IMR-90 (cell line): ENCODE measurements at regions not wholly inside any gene's neighbourhood (a gene's known extent, or its start where the extent isn't known, plus 50 kb on each side); places are given as distances from the start of the nearest gene placed in this dataset.
"Not testable (repeated sequence)": the region's sequence is repeated elsewhere in the genome, so short reads cannot be mapped to it uniquely, and the experiment has no call there.

Source experiments
- ATAC-seq: fragments of 200-7000 bp; cut with Tn5 transposase; 2 replicates; pipeline ENCODE4 v1.9.1; 2020; ENCODE audit warnings: low read depth, mild to moderate bottlenecking, moderate library complexity
- BruUV-seq: library from RNA; stranded (reverse); fragments of 400-500 nt; replicated peaks from 2 replicates; lab custom pipeline; 2021; lab: Mats Ljungman, UMichigan
- CTCF ChIA-PET: fragments of 300-600 bp; formaldehyde crosslinking; extraction: SDS; loops from one replicate; lab custom pipeline; 2021; ENCODE audit warnings: antibody characterized with exemption; lab: Yijun Ruan, JAX
- POLR2A ChIA-PET: fragments of 300-600 bp; sonication (Branson Sonifier 250); formaldehyde crosslinking; loops from one replicate; lab custom pipeline; 2022; ENCODE audit warnings: antibody characterized with exemption; ENCODE audit not compliant: unreplicated experiment; lab: Charles Lee
- DNase-seq: peaks from one replicate; pipeline ENCODE4 v3.0.0; 2013
- H2AFZ ChIP-seq: replicated peaks from 2 replicates; pipeline ENCODE3; 2013; ENCODE audit warnings: low read length, mild to moderate bottlenecking; ENCODE audit not compliant: poor library complexity
- H2AK5ac ChIP-seq: 2 replicates; pipeline ENCODE4 v1.6.1; 2013; ENCODE audit warnings: low read depth, low read length, inconsistent platforms
- H2AK9ac ChIP-seq: replicated peaks from 2 replicates; pipeline ENCODE3; 2013; ENCODE audit warnings: mild to moderate bottlenecking, low read depth, low read length, moderate library complexity; ENCODE audit not compliant: poor library complexity
- H2BK120ac ChIP-seq: 2 replicates; pipeline ENCODE4 v1.6.1; 2013; ENCODE audit warnings: low read depth, low read length, inconsistent platforms
- H2BK15ac ChIP-seq: 3 replicates; pipeline ENCODE4 v1.6.1; 2013; ENCODE audit warnings: low read depth, low read length, inconsistent platforms
- H2BK20ac ChIP-seq: 2 replicates; pipeline ENCODE4 v1.6.1; 2013; ENCODE audit warnings: low read depth, mild to moderate bottlenecking, inconsistent platforms, low read length, moderate library complexity
- H2BK5ac ChIP-seq: 2 replicates; pipeline ENCODE4 v1.6.1; 2013; ENCODE audit warnings: mild to moderate bottlenecking, low read depth, low read length, inconsistent platforms; ENCODE audit not compliant: poor library complexity, severe bottlenecking
- H3K14ac ChIP-seq: replicated peaks from 2 replicates; pipeline ENCODE4 v1.6.1; 2013; ENCODE audit warnings: low read depth, low read length, inconsistent platforms
- H3K18ac ChIP-seq: 2 replicates; pipeline ENCODE4 v1.6.1; 2013; ENCODE audit warnings: low read depth, low read length, control low read depth
- H3K23ac ChIP-seq: 2 replicates; pipeline ENCODE4 v1.6.1; 2013; ENCODE audit warnings: low read depth, low read length, inconsistent platforms
- H3K27ac ChIP-seq: 2 replicates; pipeline ENCODE4 v1.5.1; 2013; ENCODE audit warnings: mild to moderate bottlenecking, control low read depth, low read length; ENCODE audit not compliant: insufficient read depth
- H3K27me3 ChIP-seq: 2 replicates; pipeline ENCODE4 v1.6.1; 2013; ENCODE audit warnings: low read length; ENCODE audit not compliant: control insufficient read depth, insufficient read depth
- H3K36me3 ChIP-seq: 2 replicates; pipeline ENCODE4 v1.6.1; 2013; ENCODE audit warnings: low read length, mixed read lengths; ENCODE audit not compliant: control insufficient read depth, insufficient read depth
- H3K4ac ChIP-seq: 2 replicates; pipeline ENCODE4 v1.6.1; 2013; ENCODE audit warnings: low read depth, low read length, inconsistent platforms
- H3K4me1 ChIP-seq: 2 replicates; pipeline ENCODE4 v1.6.1; 2013; ENCODE audit warnings: low read length, mixed read lengths; ENCODE audit not compliant: control insufficient read depth, insufficient read depth
- H3K4me2 ChIP-seq: 2 replicates; pipeline ENCODE4 v1.6.1; 2013; ENCODE audit warnings: low read depth, mild to moderate bottlenecking, control low read depth, low read length, moderate library complexity
- H3K4me3 ChIP-seq: 2 replicates; pipeline ENCODE4 v1.5.1; 2013; ENCODE audit warnings: low read depth, mild to moderate bottlenecking, control low read depth, low read length, moderate library complexity; ENCODE audit not compliant: insufficient read depth
- H3K56ac ChIP-seq: 2 replicates; pipeline ENCODE4 v1.6.1; 2013; ENCODE audit warnings: low read length, inconsistent platforms; ENCODE audit not compliant: insufficient read depth; ENCODE audit errors: extremely low read depth
- H3K79me1 ChIP-seq, 2 experiments: 2 replicates each; pipeline ENCODE4 v1.6.1; 2013; ENCODE audit warnings: low read length in 2 of 2, inconsistent platforms in 1 of 2, low read depth in 1 of 2
- H3K9ac ChIP-seq: 2 replicates; pipeline ENCODE4 v1.6.1; 2013; ENCODE audit warnings: low read depth, low read length, control low read depth
- H3K9me1 ChIP-seq: 2 replicates; pipeline ENCODE4 v1.6.1; 2013; ENCODE audit warnings: low read length, inconsistent platforms; ENCODE audit not compliant: insufficient read depth
- H3K9me3 ChIP-seq: 2 replicates; pipeline ENCODE4 v1.6.1; 2013; ENCODE audit warnings: low read length; ENCODE audit not compliant: control insufficient read depth, insufficient read depth
- H4K20me1 ChIP-seq: 2 replicates; pipeline ENCODE4 v1.6.1; 2013; ENCODE audit warnings: low read length, inconsistent platforms; ENCODE audit not compliant: insufficient read depth
- H4K5ac ChIP-seq: 2 replicates; pipeline ENCODE4 v1.6.1; 2013; ENCODE audit warnings: mild to moderate bottlenecking, low read depth, low read length, control low read depth
- H4K8ac ChIP-seq, 2 experiments: 2 replicates each; pipeline ENCODE4 v1.6.1; 2013; ENCODE audit warnings: low read depth in 2 of 2, low read length in 2 of 2, control low read depth in 1 of 2, inconsistent platforms in 1 of 2
- H4K91ac ChIP-seq: 2 replicates; pipeline ENCODE4 v1.6.1; 2013; ENCODE audit warnings: low read depth, low read length, inconsistent platforms; ENCODE audit not compliant: insufficient read depth
- WGBS, 2 experiments: methylation state at CpG; one replicate each; pipeline versions ENCODE4 v1.1.5 to v1.1.7; 2013; ENCODE audit warnings: missing lambda C conversion rate in 2 of 2; ENCODE audit not compliant: insufficient read length in 1 of 2; ENCODE audit errors: extremely low coverage in 2 of 2; 5-methylcytosine and 5-hydroxymethylcytosine counted together
- dilution Hi-C: fragments of 300-500 bp; cut with HindIII; formaldehyde crosslinking; loops from one replicate; pipeline ENCODE4 v1.14.3; 2018; ENCODE audit warnings: low sequenced_read_pairs; ENCODE audit not compliant: unreplicated experiment
- in situ Hi-C: fragments of 300-500 bp; cut with MboI; formaldehyde crosslinking; loops from 3 replicates; pipeline ENCODE4 v1.14.3; 2019; ENCODE audit warnings: low sequenced_read_pairs, inconsistent platforms, mixed read lengths
- intact Hi-C: fragments of 100-400 bp; cut with micrococcal nuclease; formaldehyde crosslinking; loops from 2 replicates; pipeline ENCODE4 v1.10.0; 2022

DNA sequence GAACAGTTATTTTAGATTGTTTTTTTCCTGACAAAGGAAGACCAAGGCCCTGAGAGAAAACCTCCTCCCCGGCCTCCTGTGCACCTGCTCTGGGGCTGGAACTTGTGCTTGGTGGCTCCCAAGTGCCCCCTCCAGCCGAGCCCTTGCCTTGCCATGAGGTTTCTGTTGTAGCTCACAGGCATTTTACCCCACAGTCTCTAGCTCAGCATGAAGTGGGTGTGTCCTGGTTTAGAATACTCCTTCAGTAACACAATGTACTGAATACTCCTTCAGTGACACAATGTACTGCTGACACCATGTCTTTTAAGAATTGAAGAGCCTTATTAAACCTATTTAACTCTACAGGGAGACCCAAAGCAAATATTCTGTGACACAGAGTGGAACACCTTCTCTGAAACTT, 116.1 kb downstream of the OR4M2 start:
- H3K4me2 ChIP-seq, BruUV-seq, DNase-seq, POLR2A ChIA-PET, H3K4ac ChIP-seq, H3K27ac ChIP-seq, in situ Hi-C loops, H2AK9ac ChIP-seq, H2BK5ac ChIP-seq, H4K5ac ChIP-seq, H3K36me3 ChIP-seq, H3K9me1 ChIP-seq, H3K56ac ChIP-seq, dilution Hi-C loops, H3K9ac ChIP-seq, H4K8ac ChIP-seq, H2BK15ac ChIP-seq, H3K4me1 ChIP-seq, H3K18ac ChIP-seq, CTCF ChIA-PET, H3K27me3 ChIP-seq, H3K14ac ChIP-seq, H4K20me1 ChIP-seq, H2BK20ac ChIP-seq, H3K4me3 ChIP-seq, H2AFZ ChIP-seq, H2AK5ac ChIP-seq, H3K23ac ChIP-seq, H2BK120ac ChIP-seq, intact Hi-C loops, H4K91ac ChIP-seq, H3K9me3 ChIP-seq, H3K79me1 ChIP-seq, ATAC-seq: not testable (repeated sequence)
- WGBS, 2 experiments: no CpG with 5 or more reads among the region's 2 CpGs

DNA sequence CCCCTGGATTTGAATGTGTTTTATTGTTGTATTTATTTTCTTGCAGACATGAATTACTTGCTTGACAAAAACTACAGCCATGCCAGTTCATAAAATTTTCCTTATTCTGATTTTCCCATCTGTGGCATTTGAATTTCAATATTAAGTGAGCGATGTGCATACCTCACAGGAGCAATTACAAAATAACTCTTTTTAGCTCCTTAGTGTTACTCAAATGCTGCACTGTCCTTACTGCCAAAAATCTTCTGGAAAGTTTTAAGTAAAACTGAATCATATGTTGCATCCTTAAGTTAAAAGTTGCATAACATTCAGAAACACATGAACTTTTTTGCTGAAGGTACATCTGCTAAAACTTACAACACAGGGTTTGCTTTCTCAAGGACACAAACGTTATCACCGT, 120.1 kb downstream of the OR4M2 start:
- WGBS, 2 experiments: no CpG with 5 or more reads among the region's 3 CpGs
- H3K9ac ChIP-seq, H3K4ac ChIP-seq, H3K27me3 ChIP-seq, H2AFZ ChIP-seq, H2BK20ac ChIP-seq, H3K56ac ChIP-seq, H4K91ac ChIP-seq, in situ Hi-C loops, H4K20me1 ChIP-seq, H2BK15ac ChIP-seq, H3K79me1 ChIP-seq, H2AK5ac ChIP-seq, H2AK9ac ChIP-seq, CTCF ChIA-PET, H3K14ac ChIP-seq, BruUV-seq, dilution Hi-C loops, H3K27ac ChIP-seq, POLR2A ChIA-PET, H3K4me2 ChIP-seq, H4K8ac ChIP-seq, H2BK120ac ChIP-seq, H4K5ac ChIP-seq, H2BK5ac ChIP-seq, H3K9me1 ChIP-seq, H3K36me3 ChIP-seq, H3K4me1 ChIP-seq, ATAC-seq, H3K9me3 ChIP-seq, H3K23ac ChIP-seq, intact Hi-C loops, DNase-seq, H3K18ac ChIP-seq, H3K4me3 ChIP-seq: not testable (repeated sequence)
